ENCODE measurements at regions not wholly inside any gene's neighbourhood (a gene's known extent, or its start where the extent isn't known, plus 50 kb on each side); places are given as distances from the start of the nearest gene placed in this dataset.

DNA sequence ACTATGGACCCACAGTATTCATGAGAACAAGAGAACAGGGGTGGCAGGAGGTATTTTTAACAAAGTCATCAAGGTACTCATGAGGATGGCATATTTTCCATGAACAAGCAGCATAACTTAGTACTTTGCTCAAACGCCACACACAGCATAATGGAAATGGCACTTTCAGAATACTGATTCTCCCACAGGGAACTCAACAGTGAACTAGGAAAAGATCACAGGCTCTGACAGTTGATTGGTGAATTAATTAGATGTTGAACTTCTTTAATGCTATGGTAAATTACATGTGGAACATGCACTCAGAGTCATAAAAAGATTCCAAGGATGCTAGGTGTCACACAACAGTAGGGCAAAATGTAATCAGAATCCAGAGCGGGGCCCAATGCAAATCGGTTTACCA is 1088.6 kb upstream of the C9orf72 start:
- intact Hi-C loops (cut with micrococcal nuclease) (no loop called here), in situ Hi-C loops (cut with MboI) (no loop called here)
- Histone ChIP-seq H4K20me1 (replicated peaks; ENCODE audit: control insufficient read depth, insufficient read depth, low read length) (no peaks in the 10 kb centered on the region), H3K27ac (ENCODE audit: extremely low read depth, low read depth, low read length) (no peak overlapping the region), H3K4me2 (ENCODE audit: insufficient read depth, low read length) (no peak overlapping the region), H3K79me2 (ENCODE audit: control insufficient read depth, insufficient read depth, low read length) (no peaks in the 10 kb centered on the region), H3K36me3 (ENCODE audit: control insufficient read depth, insufficient read depth, low read length) (no peaks in the 10 kb centered on the region), H3K9me3 (replicated peaks; ENCODE audit: control insufficient read depth, insufficient read depth, low read depth, low read length) (no peaks in the 10 kb centered on the region), H3K4me3 (no peak overlapping the region), H3K9ac (ENCODE audit: insufficient read depth in 1 of 2, low read depth in 2 of 2, low read length in 2 of 2) (no peak overlapping the region), H3K9me1 (ENCODE audit: control insufficient read depth, insufficient read depth, low read length) (no peaks in the 10 kb centered on the region), H3K27me3 (ENCODE audit: control insufficient read depth in 2 of 2, insufficient read depth in 2 of 2, low read length in 2 of 2) (no peaks in the 10 kb centered on the region), H3K4me1 (replicated peaks in 1 of 2; ENCODE audit: control insufficient read depth in 2 of 2, insufficient read depth in 2 of 2, low read length in 2 of 2) (no peaks in the 10 kb centered on the region), H2AFZ (ENCODE audit: low read depth, low read length) (no peak overlapping the region)
- TF ChIP-seq RBM15 (IDR thresholded peaks at IDR 0.05; ENCODE audit: insufficient read depth, low read length), result no peak
- TF ChIP-seq SMARCA5 (IDR thresholded peaks at IDR 0.05), result no peak
- ChIA-PET POLR2A (no interaction called here), CTCF (ENCODE audit: low intra/inter-chr PET ratio) (no interaction called here)
- ATAC-seq (no peak), FAIRE-seq (no peak), DNase-seq (ENCODE audit: extremely low read depth in 1 of 4, low spot score in 3 of 4) (no peak)
- no TSS peak for BruUV-seq (replicated peaks)
- WGBS (ENCODE audit: insufficient coverage, low coverage, missing lambda C conversion rate), result no CpG with 5 or more reads among the region's 3 CpGs

DNA sequence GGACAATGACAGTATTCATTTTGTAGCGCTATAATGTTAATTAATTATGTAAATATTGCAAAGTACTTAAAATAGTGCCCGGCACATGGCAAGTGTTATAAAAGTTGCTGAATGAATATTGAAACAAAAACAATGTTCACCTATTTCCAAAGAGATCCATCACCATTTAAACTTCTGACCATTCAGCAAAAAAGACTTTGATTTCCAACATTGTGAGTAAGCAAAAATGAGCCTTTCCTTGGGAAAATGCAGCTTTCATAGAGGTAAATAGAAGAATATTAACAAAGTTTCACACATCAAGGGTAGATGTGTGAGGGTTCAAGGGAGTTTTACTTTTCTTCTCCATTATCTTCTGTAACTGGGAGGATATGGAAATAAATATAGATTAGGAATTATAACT is 1089.4 kb upstream of the C9orf72 start:
- POLR2A ChIA-PET, result no interaction called here
- Histone ChIP-seq H3K9me3 (replicated peaks; ENCODE audit: control insufficient read depth, insufficient read depth, low read depth, low read length) (no peaks in the 10 kb centered on the region), H3K27ac (ENCODE audit: extremely low read depth, low read depth, low read length) (no peak overlapping the region), H3K4me3 (no peak overlapping the region), H4K20me1 (replicated peaks; ENCODE audit: control insufficient read depth, insufficient read depth, low read length) (no peaks in the 10 kb centered on the region), H3K79me2 (ENCODE audit: control insufficient read depth, insufficient read depth, low read length) (no peaks in the 10 kb centered on the region), H3K4me2 (ENCODE audit: insufficient read depth, low read length) (no peak overlapping the region), H3K36me3 (ENCODE audit: control insufficient read depth, insufficient read depth, low read length) (no peaks in the 10 kb centered on the region), H3K9ac (ENCODE audit: insufficient read depth in 1 of 2, low read depth in 2 of 2, low read length in 2 of 2) (no peak overlapping the region), H2AFZ (ENCODE audit: low read depth, low read length) (no peak overlapping the region), H3K27me3 (ENCODE audit: control insufficient read depth in 2 of 2, insufficient read depth in 2 of 2, low read length in 2 of 2) (no peaks in the 10 kb centered on the region), H3K9me1 (ENCODE audit: control insufficient read depth, insufficient read depth, low read length) (no peaks in the 10 kb centered on the region), H3K4me1 (replicated peaks in 1 of 2; ENCODE audit: control insufficient read depth in 2 of 2, insufficient read depth in 2 of 2, low read length in 2 of 2) (no peaks in the 10 kb centered on the region)
- no peak for TF ChIP-seq ELF1 (tag; IDR thresholded peaks at IDR 0.05)
- TF ChIP-seq ZNF3 (CRISPR knock-in tag; IDR thresholded peaks at IDR 0.05), result no peak
- TF ChIP-seq, protein P1, sequence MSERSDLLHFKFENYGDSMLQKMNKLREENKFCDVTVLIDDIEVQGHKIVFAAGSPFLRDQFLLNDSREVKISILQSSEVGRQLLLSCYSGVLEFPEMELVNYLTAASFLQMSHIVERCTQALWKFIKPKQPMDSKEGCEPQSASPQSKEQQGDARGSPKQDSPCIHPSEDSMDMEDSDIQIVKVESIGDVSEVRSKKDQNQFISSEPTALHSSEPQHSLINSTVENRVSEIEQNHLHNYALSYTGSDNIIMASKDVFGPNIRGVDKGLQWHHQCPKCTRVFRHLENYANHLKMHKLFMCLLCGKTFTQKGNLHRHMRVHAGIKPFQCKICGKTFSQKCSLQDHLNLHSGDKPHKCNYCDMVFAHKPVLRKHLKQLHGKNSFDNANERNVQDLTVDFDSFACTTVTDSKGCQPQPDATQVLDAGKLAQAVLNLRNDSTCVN (CRISPR knock-in tag; IDR thresholded peaks at IDR 0.05), result no peak
- no peak for TF ChIP-seq ZFPM2 (CRISPR knock-in tag; IDR thresholded peaks at IDR 0.05)
- no peak for TF ChIP-seq HDAC8 (tag; IDR thresholded peaks at IDR 0.05)
- WGBS (ENCODE audit: insufficient coverage, low coverage, missing lambda C conversion rate), result no CpG with 5 or more reads among the region's 2 CpGs
- CTCF ChIA-PET (ENCODE audit: low intra/inter-chr PET ratio), result no interaction called here
- DNase-seq (ENCODE audit: extremely low read depth in 1 of 4, low spot score in 3 of 4) (no peak), FAIRE-seq (no peak), ATAC-seq (no peak)
- no TSS peak for BruUV-seq (replicated peaks)
- in situ Hi-C loops (cut with MboI) (no loop called here), intact Hi-C loops (cut with micrococcal nuclease) (no loop called here)

All from K562 (cell line).